Kasumi-1 (cell line): ENCODE measurements at regions not wholly inside any gene's neighbourhood (a gene's known extent, or its start where the extent isn't known, plus 50 kb on each side); places are given as distances from the start of the nearest gene placed in this dataset.

ENCODE experiments used
- DNase-seq, 2 experiments: peaks; one replicate each; lab custom pipeline; 2025; lab: John Stamatoyannopoulos, UW

GRCh38 chr5:103346162-103346748 lies 87.7 kb downstream of the MACIR start:
- DNase-seq = no peak

DNA sequence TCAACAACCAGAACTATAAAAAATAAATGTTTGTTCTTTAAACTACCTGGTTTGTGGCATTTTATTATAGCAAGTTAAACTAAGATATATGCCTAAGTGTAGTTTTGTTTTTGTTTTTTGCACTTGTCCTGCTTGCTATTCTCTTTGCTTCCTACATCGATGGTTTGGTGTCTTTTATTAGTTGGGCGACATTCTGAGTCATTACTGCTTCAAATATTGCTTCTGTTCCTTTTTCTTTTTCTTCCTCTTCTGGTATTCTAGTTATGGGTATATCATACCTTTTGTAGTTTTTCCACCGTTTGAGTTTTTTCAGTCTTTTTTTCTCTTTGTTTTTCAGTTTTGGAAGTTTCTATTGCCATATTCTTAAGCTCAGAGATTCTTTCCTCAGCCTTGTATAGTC lies 86.9 kb downstream of the MACIR start:
- no peak for DNase-seq

DNA sequence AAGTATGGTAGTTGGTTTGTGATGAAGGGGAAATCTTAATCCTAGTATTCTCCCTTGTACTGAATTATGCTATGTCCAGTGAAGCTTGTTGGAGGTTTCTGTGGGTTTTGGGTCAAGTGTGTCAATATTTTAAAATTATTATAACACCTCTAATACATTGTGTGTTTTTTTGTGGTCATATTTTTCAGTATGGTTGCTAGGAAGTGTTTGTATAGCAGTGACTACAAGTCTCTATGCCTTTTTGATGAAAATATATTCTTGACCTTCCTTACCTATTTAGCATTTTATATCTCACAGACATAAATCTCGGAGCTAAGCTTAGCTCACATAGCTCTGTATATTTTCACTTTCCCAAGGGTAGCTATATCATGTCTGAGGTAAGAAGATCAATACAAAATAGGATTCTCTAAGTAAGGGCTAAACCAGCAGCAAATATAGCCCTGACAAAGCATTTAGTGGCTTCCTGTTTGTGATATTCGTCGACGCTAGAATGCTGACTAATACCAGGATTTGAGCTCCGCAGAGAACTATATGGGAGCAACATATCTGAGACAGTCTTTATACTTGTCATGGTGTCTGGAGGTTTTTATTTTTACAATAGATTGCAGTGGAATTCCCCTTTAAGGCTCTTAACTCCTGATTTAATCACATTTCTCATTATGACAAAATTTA lies 82.3 kb downstream of the MACIR start:
- no peak for DNase-seq

DNA sequence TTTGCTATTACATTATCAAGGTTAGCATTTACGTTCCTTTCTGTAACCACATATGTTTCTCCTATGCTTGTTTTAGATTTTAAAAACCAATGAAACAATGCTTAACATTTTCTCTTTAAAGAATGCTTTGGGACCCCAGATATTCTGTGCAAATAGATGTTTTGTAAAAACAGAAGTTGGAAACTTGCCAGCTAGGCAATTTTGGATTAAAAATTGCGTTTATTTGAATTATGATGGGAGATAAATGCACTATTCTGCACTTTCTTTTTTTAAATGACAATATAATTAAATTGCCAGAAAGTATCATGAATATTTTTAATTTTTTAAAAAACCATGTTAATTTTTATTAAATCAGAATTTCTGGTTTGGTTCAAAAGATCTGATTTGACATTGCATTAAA lies 81.6 kb downstream of the MACIR start:
- DNase-seq = no peak

- DNase-seq = no peak
These were observed 78.4 kb downstream of the MACIR start for GRCh38 chr5:103336941-103337340.

DNA sequence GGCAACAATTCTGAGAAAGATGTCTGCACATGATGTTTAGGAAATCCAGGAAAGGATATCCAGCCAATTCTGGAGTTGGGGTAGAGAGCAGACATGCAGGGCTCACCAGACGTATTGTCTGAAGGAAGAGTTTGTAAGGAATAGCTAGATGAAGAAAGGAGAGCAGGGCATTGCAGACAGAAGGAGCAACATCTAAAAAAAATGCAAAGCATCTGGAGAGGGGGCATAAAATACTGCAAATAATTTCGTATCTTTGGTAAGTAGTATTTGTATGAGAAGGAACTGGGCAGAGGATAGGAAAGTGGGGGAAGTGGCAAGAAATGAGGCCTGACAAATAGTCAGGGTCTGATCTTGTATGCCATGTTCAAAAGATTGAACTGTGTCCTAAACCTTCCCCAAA lies 74.8 kb downstream of the MACIR start:
- no peak for DNase-seq

GRCh38 chr5:103330875-103331274 lies 72.3 kb downstream of the MACIR start:
- no peak for DNase-seq
